Endothelial cell of umbilical vein (primary cell): ENCODE measurements at regions not wholly inside any gene's neighbourhood (a gene's known extent, or its start where the extent isn't known, plus 50 kb on each side); places are given as distances from the start of the nearest gene placed in this dataset.

ENCODE experiments used
- BruUV-seq: library from RNA; stranded (reverse); fragments of 400-500 nt; replicated peaks from 2 replicates; lab custom pipeline; 2021; lab: Mats Ljungman, UMichigan
- CTCF ChIA-PET: fragments of 300-600, 350-600 bp; sonication (Branson Sonifier 250); formaldehyde crosslinking; loops from one replicate; lab custom pipeline; 2021; ENCODE audit warnings: antibody characterized with exemption, inconsistent platforms; lab: Charles Lee
- POLR2A ChIA-PET: fragments of 300-600, 350-600 bp; sonication (Branson Sonifier 250); formaldehyde crosslinking; loops from one replicate; lab custom pipeline; 2021; ENCODE audit warnings: antibody characterized with exemption, inconsistent platforms; lab: Charles Lee
- DNase-seq: peaks from one replicate; pipeline ENCODE4 v3.0.0-alpha.2; 2011; ENCODE audit warnings: low read depth, low spot score
- FAIRE-seq: peaks from 2 replicates; lab custom pipeline; 2011; peaks lifted over from hg19 to GRCh38; lab: Jason Lieb, UNC
- H2AFZ ChIP-seq: 2 replicates; pipeline ENCODE4 v1.6.0; 2012; ENCODE audit warnings: low read depth, low read length, control low read depth, inconsistent platforms
- H3K27ac ChIP-seq: 2 replicates; pipeline ENCODE4 v1.5.1; 2011; ENCODE audit warnings: low read depth, mild to moderate bottlenecking, control low read depth, low read length, moderate library complexity; ENCODE audit not compliant: insufficient read depth
- H3K27me3 ChIP-seq, 2 experiments: 2 replicates each; pipeline versions ENCODE4 v1.6.0 to v1.6.1; 2011; ENCODE audit warnings: low read length in 2 of 2, mixed read lengths in 1 of 2; ENCODE audit not compliant: control insufficient read depth in 2 of 2, insufficient read depth in 2 of 2
- H3K36me3 ChIP-seq, 2 experiments: 2 replicates in 1 of 2; 3 replicates in 1 of 2; pipeline ENCODE4 v1.5.1; 2011; ENCODE audit warnings: low read length in 2 of 2, mild to moderate bottlenecking in 1 of 2, moderate library complexity in 1 of 2; ENCODE audit not compliant: control insufficient read depth in 2 of 2, insufficient read depth in 2 of 2; ENCODE audit errors: extremely low read depth in 1 of 2
- H3K4me1 ChIP-seq: 3 replicates; pipeline ENCODE4 v1.5.1; 2011; ENCODE audit warnings: mild to moderate bottlenecking, low read length; ENCODE audit not compliant: control insufficient read depth, insufficient read depth; ENCODE audit errors: extremely low read depth
- H3K4me2 ChIP-seq: 2 replicates; pipeline ENCODE4 v1.6.1; 2011; ENCODE audit warnings: low read length, control low read depth, mixed read lengths; ENCODE audit not compliant: insufficient read depth
- H3K4me3 ChIP-seq, 3 experiments: fragments of 200-600 bp in 1 of 3; sonication (generic), shearing (Covaris generic) in 1 of 3; replicated peaks in 1 of 3; 2 replicates each; pipeline ENCODE4 v1.5.1; 2011 to 2016; ENCODE audit warnings: control low read depth in 3 of 3, low read length in 3 of 3, mild to moderate bottlenecking in 2 of 3, inconsistent platforms in 1 of 3, low read depth in 1 of 3, moderate library complexity in 1 of 3; ENCODE audit not compliant: insufficient read depth in 1 of 3
- H3K79me2 ChIP-seq: 2 replicates; pipeline ENCODE4 v1.6.0; 2012; ENCODE audit warnings: low read length, inconsistent platforms; ENCODE audit not compliant: control insufficient read depth, insufficient read depth
- H3K9ac ChIP-seq: replicated peaks from 2 replicates; pipeline ENCODE3; 2011; ENCODE audit warnings: low read length, control low read depth; ENCODE audit not compliant: insufficient read depth; ENCODE audit errors: extremely low read depth
- H3K9me1 ChIP-seq: replicated peaks from 3 replicates; pipeline ENCODE4 v1.6.0; 2011; ENCODE audit warnings: mild to moderate bottlenecking, low read length; ENCODE audit not compliant: control insufficient read depth, insufficient read depth; ENCODE audit errors: extremely low read depth
- H3K9me3 ChIP-seq: replicated peaks from 2 replicates; pipeline ENCODE4 v1.5.1; 2012; ENCODE audit warnings: low read length, inconsistent platforms; ENCODE audit not compliant: control insufficient read depth, insufficient read depth
- H4K20me1 ChIP-seq: replicated peaks from 2 replicates; pipeline ENCODE3; 2011; ENCODE audit warnings: mild to moderate bottlenecking, low read length; ENCODE audit not compliant: control insufficient read depth, insufficient read depth; ENCODE audit errors: extremely low read depth
- EZH2 ChIP-seq: IDR thresholded peaks from 2 replicates; pipeline ENCODE4 v1.6.1; 2012; ENCODE audit warnings: borderline replicate concordance, low read depth, mild to moderate bottlenecking, moderate library complexity, low read length, inconsistent platforms; ENCODE audit not compliant: severe bottlenecking
- FOS ChIP-seq: IDR thresholded peaks from 2 replicates; pipeline ENCODE4 v1.6.1; 2011; ENCODE audit warnings: mild to moderate bottlenecking, low read length, moderate library complexity, borderline replicate concordance; ENCODE audit not compliant: insufficient read depth
- GATA2 ChIP-seq: IDR thresholded peaks from 2 replicates; pipeline ENCODE4 v1.7.0; 2011; ENCODE audit warnings: low read depth, mild to moderate bottlenecking, moderate library complexity, mixed read lengths, low read length; ENCODE audit not compliant: insufficient read length, insufficient read depth
- JUN ChIP-seq: IDR thresholded peaks from 2 replicates; pipeline ENCODE4 v1.6.1; 2011; ENCODE audit warnings: borderline replicate concordance, low read depth; ENCODE audit not compliant: insufficient read length, insufficient read depth
- MAX ChIP-seq: IDR thresholded peaks from 2 replicates; pipeline ENCODE4 v1.6.1; 2011; ENCODE audit not compliant: insufficient read depth, insufficient read length
- MYC ChIP-seq: IDR thresholded peaks from one replicate; pipeline ENCODE4 v1.6.1; 2011; ENCODE audit warnings: mild to moderate bottlenecking, low read depth, low read length
- POLR2A ChIP-seq: IDR thresholded peaks from 2 replicates; pipeline ENCODE4 v1.6.1; 2012; ENCODE audit warnings: low read depth, mild to moderate bottlenecking, control low read depth, low read length
- POLR2AphosphoS5 ChIP-seq: IDR thresholded peaks from 2 replicates; pipeline ENCODE4 v1.6.1; 2012; ENCODE audit warnings: low read depth, mild to moderate bottlenecking, control low read depth, low read length, moderate library complexity; ENCODE audit not compliant: insufficient read depth
- dilution Hi-C: fragments of 300-500 bp; cut with MboI; formaldehyde crosslinking; loops from one replicate; pipeline ENCODE4 v1.15.0; 2019; ENCODE audit warnings: low sequenced_read_pairs; ENCODE audit not compliant: extremely low pct_ligation_motif_present
- intact Hi-C: fragments of 100-400 bp; cut with micrococcal nuclease; formaldehyde crosslinking; loops from one replicate; pipeline ENCODE4 v1.10.0; 2022
- TF ChIP-seq, protein P1 (sequence below), 2 donors: IDR thresholded peaks; 1 replicate in 1 of 2; 2 replicates in 1 of 2; pipeline ENCODE4 v1.5.1; 2011; ENCODE audit warnings: low read length in 2 of 2, mild to moderate bottlenecking in 2 of 2, moderate library complexity in 2 of 2, control low read depth in 1 of 2, inconsistent platforms in 1 of 2, low read depth in 1 of 2; ENCODE audit not compliant: insufficient read depth in 1 of 2; ENCODE audit errors: extremely low read depth in 1 of 2

DNA sequence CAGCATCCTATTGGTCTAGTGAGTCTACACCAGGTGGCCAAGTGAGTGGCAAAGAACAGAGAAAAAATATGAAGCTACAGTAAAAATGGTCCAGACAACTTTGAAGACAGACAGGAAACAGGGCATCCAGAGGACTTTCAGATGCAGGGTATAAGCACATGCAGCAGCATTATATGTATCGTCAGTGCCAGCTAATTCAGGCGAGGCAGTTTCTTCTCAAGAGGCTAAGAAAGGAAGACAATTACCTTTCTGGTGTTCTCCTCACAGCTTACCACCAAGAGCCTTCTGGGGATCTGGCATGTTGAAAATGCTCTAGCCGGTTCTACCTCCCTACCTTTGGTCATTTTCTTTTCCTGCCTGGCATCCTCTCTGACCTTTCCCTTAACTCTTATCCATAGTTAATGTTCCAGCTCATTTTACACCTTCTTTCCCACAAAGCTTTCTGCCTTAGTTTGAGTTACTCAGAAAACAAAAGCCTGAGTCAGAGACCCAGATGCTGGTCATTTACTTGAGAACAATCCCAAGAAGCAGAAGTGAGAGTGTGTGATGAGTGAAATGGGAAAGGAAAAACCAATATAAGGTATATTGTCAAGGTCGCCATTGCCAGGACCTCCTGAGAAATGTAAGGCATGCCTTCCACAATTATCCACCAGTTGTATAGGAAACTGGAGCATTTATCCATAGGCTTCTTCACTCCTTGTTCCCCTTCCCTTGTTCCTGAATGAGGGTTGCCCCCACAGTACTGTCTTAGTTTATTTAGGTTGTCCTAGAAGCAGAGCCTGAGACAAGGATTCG, 444.1 kb downstream of the PLPP3 start:
- intact Hi-C loops (no loop called here), dilution Hi-C loops (no loop called here)
- Histone ChIP-seq H3K79me2 (no peaks in the 10 kb centered on the region), H3K27ac (no peak overlapping the region), H3K4me1 (peaks cover 20% of the 10 kb centered on the region), H4K20me1 (no peaks in the 10 kb centered on the region), H3K4me3 (no peak overlapping the region), H3K9me3 (no peaks in the 10 kb centered on the region), H3K27me3 (no peaks in the 10 kb centered on the region), H3K4me2 (no peak overlapping the region), H3K36me3 (no peaks in the 10 kb centered on the region), H3K9ac (no peak overlapping the region), H3K9me1 (no peaks in the 10 kb centered on the region), H2AFZ (no peak overlapping the region)
- TF ChIP-seq, protein P1, sequence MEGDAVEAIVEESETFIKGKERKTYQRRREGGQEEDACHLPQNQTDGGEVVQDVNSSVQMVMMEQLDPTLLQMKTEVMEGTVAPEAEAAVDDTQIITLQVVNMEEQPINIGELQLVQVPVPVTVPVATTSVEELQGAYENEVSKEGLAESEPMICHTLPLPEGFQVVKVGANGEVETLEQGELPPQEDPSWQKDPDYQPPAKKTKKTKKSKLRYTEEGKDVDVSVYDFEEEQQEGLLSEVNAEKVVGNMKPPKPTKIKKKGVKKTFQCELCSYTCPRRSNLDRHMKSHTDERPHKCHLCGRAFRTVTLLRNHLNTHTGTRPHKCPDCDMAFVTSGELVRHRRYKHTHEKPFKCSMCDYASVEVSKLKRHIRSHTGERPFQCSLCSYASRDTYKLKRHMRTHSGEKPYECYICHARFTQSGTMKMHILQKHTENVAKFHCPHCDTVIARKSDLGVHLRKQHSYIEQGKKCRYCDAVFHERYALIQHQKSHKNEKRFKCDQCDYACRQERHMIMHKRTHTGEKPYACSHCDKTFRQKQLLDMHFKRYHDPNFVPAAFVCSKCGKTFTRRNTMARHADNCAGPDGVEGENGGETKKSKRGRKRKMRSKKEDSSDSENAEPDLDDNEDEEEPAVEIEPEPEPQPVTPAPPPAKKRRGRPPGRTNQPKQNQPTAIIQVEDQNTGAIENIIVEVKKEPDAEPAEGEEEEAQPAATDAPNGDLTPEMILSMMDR (IDR thresholded peaks at IDR 0.05; ENCODE audit: extremely low read depth in 1 of 2, insufficient read depth in 1 of 2, low read depth in 1 of 2, low read length in 2 of 2), result no peak
- TF ChIP-seq POLR2AphosphoS5, result no peak
- TF ChIP-seq GATA2, result no peak
- TF ChIP-seq POLR2A, result no peak
- no peak for TF ChIP-seq EZH2
- TF ChIP-seq FOS, result no peak
- TF ChIP-seq JUN, result no peak
- no peak for TF ChIP-seq MAX
- no peak for TF ChIP-seq MYC
- no TSS peak for BruUV-seq
- POLR2A ChIA-PET, result no interaction called here
- CTCF ChIA-PET, result no interaction called here
- FAIRE-seq (no peak), DNase-seq (peak; percentile 78)
